ENCODE measurements at regions not wholly inside any gene's neighbourhood (a gene's known extent, or its start where the extent isn't known, plus 50 kb on each side); places are given as distances from the start of the nearest gene placed in this dataset.

DNA sequence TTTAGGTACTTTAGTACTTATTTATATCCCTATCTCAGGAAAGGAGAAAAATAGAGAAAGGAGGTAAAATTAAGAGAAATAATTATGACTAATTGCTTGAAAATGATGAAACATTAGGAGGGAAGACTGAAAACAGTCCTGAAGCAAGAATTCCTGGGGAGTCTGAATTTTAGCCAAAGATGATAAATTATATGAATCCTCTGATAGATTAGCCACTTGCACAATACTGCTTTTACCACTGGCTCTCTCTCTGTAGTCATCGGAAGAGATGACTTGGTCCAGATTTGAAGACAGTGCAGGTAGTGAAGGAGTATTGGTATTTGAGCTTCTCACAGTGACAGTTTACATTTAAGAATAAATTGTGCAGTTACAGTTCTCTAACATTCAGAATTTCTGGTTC is 83.8 kb upstream of the CLEC14A start:
- no peaks in the 10 kb centered on the region for H3K9me3 Mint-ChIP-seq
- ChIA-PET CTCF (no interaction called here), POLR2A (no interaction called here)
- H3K4me1 Mint-ChIP-seq, result no peaks in the 10 kb centered on the region
- H3K27ac Mint-ChIP-seq, result no peak overlapping the region
- no peak for DNase-seq
- no peak overlapping the region for H3K4me3 Mint-ChIP-seq
- peaks cover 2% of the 10 kb centered on the region for H3K27me3 Mint-ChIP-seq
- no peaks in the 10 kb centered on the region for H3K36me3 Mint-ChIP-seq (ENCODE audit: low read depth)

DNA sequence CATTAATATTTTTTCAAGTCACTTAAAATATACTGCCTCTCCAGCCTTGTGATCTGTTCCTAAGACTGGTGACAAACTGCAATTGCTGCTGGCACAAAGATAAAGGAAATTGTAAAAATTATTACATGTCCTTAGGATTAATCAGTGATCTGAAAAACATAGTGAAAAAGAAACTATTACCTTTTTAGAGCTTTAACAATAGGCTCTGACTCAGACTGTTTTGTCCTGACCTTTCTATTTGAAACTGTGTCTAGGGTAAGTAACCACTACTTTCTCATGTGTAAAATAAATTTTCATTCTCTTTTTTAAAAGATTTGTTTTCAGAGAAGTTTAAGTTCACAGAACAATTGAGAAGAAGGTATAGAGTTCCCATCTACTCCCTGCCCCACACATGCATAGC is 80.4 kb upstream of the CLEC14A start:
- H3K4me1 Mint-ChIP-seq, result no peaks in the 10 kb centered on the region
- DNase-seq, result no peak
- no peak overlapping the region for H3K27ac Mint-ChIP-seq
- no peak overlapping the region for H3K4me3 Mint-ChIP-seq
- peaks cover 2% of the 10 kb centered on the region for H3K27me3 Mint-ChIP-seq
- no peaks in the 10 kb centered on the region for H3K9me3 Mint-ChIP-seq
- ChIA-PET CTCF (no interaction called here), POLR2A (no interaction called here)
- no peaks in the 10 kb centered on the region for H3K36me3 Mint-ChIP-seq (ENCODE audit: low read depth)

DNA sequence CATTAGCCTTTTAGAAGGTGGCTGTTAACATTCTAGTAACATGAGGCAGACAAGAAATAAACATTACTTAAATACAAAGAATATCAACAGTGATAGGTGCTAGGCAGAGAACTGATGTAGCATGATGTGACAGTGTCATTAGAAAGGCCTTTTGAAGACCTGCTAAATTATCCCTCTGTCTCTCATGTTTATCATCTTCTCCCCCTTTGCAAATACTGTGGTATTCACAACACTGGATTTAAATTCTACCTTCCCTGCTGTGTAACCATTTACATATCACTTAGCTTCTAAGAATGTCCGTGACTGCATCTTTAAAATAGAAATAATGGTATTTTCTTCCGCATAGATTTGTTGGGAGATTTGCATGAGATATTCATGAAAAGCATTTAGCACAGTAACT is 74.4 kb upstream of the CLEC14A start:
- H3K27me3 Mint-ChIP-seq, result no peaks in the 10 kb centered on the region
- no peak overlapping the region for H3K27ac Mint-ChIP-seq
- no peak overlapping the region for H3K4me3 Mint-ChIP-seq
- H3K9me3 Mint-ChIP-seq, result peaks cover 2% of the 10 kb centered on the region
- DNase-seq, result no peak
- no peaks in the 10 kb centered on the region for H3K4me1 Mint-ChIP-seq
- no peaks in the 10 kb centered on the region for H3K36me3 Mint-ChIP-seq (ENCODE audit: low read depth)
- ChIA-PET POLR2A (no interaction called here), CTCF (no interaction called here)

DNA sequence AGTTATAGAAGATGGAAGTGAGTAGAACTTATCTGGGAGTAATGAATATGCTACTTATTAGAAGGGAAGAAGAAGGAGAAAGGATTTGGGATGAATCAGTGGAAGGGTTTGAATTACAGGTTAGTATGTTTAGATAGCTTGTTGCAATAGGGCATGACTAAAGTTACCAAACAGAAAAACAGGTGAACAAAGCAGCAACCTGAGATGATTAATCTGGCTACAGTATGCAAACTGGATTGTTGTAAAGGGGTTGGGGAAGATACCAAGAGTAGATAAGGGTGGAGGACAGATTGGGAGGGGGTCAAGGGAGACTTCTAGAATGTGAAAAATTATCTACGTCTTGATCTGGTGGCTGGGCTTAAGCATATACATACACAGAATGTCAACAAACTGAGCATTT is 73.4 kb upstream of the CLEC14A start:
- H3K4me3 Mint-ChIP-seq, result no peak overlapping the region
- no peak overlapping the region for H3K27ac Mint-ChIP-seq
- peaks cover 2% of the 10 kb centered on the region for H3K9me3 Mint-ChIP-seq
- H3K27me3 Mint-ChIP-seq, result no peaks in the 10 kb centered on the region
- ChIA-PET POLR2A (no interaction called here), CTCF (no interaction called here)
- H3K4me1 Mint-ChIP-seq, result no peaks in the 10 kb centered on the region
- H3K36me3 Mint-ChIP-seq (ENCODE audit: low read depth), result no peaks in the 10 kb centered on the region
- DNase-seq, result no peak

DNA sequence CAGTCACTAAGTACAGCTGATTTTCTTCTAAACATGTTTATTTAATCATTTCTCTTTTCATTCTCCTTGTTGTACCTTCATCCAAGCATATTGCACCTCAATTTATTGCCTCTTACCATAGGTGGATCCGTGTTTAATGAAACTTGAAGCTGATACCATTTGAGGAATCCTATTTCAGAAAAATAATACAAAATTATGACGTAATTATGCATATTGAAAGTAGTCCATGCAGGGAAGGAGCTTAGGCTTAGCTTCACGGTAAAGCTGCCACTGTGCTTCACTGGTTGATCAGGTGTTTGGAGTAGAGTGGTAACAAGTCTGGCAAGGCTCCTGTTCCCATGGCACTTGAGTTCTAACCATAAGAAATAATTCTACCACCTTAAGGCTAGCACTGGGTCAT is 61.0 kb upstream of the CLEC14A start:
- CTCF ChIA-PET, result no interaction called here
- Mint-ChIP-seq H3K27ac (no peak overlapping the region), H3K4me1 (no peaks in the 10 kb centered on the region), H3K4me3 (no peak overlapping the region), H3K27me3 (no peaks in the 10 kb centered on the region), H3K36me3 (ENCODE audit: low read depth) (no peaks in the 10 kb centered on the region), H3K9me3 (no peaks in the 10 kb centered on the region)
- no peak for DNase-seq
- POLR2A ChIA-PET, result no interaction called here

DNA sequence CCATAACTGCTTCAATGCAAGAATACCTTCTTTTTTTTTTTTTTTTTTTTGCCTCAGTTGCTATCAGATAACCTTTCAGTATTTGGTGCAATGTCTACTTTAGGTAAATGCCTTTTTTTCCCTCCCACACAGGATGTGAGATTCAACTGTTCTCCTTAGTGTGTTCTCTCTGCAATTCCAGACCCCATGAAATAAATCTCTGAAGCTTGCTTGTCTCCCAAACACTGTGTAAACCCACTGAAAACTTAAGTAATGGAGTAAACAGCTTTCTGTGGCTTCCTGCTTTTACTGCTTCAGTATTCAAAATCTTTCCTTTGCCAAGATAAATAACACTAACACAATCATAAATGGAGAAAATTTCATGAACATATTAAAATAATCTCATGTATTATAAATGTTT is 55.8 kb upstream of the CLEC14A start:
- H3K4me1 Mint-ChIP-seq, result no peaks in the 10 kb centered on the region
- DNase-seq, result no peak
- H3K27me3 Mint-ChIP-seq, result no peaks in the 10 kb centered on the region
- H3K4me3 Mint-ChIP-seq, result no peak overlapping the region
- POLR2A ChIA-PET, result no interaction called here
- H3K36me3 Mint-ChIP-seq (ENCODE audit: low read depth), result no peaks in the 10 kb centered on the region
- CTCF ChIA-PET, result no interaction called here
- no peak overlapping the region for H3K27ac Mint-ChIP-seq
- H3K9me3 Mint-ChIP-seq, result no peaks in the 10 kb centered on the region

DNA sequence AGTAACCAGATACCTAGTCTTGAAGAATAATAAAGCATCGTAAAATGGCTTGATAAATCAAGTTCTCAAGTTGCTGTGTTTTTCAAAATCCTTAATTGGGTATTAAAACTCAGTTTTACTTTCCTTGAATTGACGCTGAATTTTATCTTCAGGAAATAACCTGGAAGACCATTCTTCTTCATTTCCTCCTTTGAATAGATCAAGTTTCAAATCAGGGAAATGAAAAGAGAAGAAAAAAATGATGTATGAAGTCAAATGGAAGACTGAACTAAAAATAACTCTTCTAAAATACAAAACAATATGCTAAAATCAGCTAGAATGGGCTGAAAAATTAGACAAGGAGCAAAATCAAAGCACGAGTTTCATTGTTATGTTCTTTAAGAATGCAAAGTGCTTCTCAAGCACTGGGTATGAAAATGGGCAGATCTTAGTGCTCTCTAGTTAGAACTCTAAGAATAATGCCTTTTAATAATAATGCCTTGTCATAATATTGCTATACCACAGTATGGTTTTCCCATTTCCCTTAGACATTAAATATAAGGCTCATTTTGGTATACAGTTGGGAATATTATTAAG is 54.6 kb upstream of the CLEC14A start:
- CTCF ChIA-PET, result no interaction called here
- Mint-ChIP-seq H3K27me3 (no peaks in the 10 kb centered on the region), H3K4me3 (no peak overlapping the region), H3K36me3 (ENCODE audit: low read depth) (no peaks in the 10 kb centered on the region), H3K9me3 (no peaks in the 10 kb centered on the region), H3K27ac (no peak overlapping the region), H3K4me1 (no peaks in the 10 kb centered on the region)
- no peak for DNase-seq
- POLR2A ChIA-PET, result no interaction called here

DNA sequence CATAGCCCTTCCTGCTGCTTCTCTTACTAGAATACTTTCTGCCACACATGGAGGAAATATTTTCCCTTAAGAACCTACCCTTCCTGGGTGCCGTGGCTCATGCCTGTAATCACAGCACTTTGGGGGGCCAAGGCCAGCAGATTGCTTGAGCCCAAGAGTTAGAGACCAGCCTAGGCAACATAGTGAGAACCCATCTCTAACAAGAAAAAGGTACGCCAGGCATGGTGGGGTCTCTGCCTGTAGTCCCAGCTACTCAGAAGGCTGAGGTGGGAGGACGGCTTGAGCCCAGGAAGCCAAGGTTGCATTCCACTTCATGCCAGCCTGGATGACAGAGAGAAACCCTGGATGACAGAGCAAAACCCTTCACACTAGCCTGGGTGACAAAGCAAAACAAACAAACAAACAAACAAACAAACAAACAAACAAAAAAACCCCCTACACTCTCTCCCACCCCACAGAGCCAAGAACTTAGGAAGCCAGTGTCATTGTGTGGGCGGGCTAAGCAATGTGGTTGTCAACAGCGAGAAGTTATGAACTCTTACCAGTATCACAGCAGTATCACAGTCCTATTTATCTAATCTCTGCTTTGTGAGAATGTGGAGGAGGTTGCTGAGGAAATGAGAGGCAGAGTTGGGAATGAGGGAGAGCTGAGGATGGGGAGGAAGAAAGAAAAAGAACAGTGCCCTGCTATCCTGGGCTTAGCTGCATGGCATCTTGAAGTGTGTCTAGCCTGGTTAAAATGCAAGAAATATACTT is 53.8 kb upstream of the CLEC14A start:
- H3K27me3 Mint-ChIP-seq, result no peaks in the 10 kb centered on the region
- POLR2A ChIA-PET, result no interaction called here
- H3K4me3 Mint-ChIP-seq, result no peak overlapping the region
- H3K27ac Mint-ChIP-seq, result no peak overlapping the region
- H3K4me1 Mint-ChIP-seq, result no peaks in the 10 kb centered on the region
- DNase-seq, result no peak
- no peaks in the 10 kb centered on the region for H3K9me3 Mint-ChIP-seq
- H3K36me3 Mint-ChIP-seq (ENCODE audit: low read depth), result no peaks in the 10 kb centered on the region
- CTCF ChIA-PET, result no interaction called here
